DMS 273 (cell line): ENCODE measurements at regions not wholly inside any gene's neighbourhood (a gene's known extent, or its start where the extent isn't known, plus 50 kb on each side); places are given as distances from the start of the nearest gene placed in this dataset.
"Not testable (repeated sequence)": the region's sequence is repeated elsewhere in the genome, so short reads cannot be mapped to it uniquely, and the experiment has no call there.

Source experiments
- DNase-seq: peaks from one replicate; lab custom pipeline; 2025; ENCODE audit not compliant: unreplicated experiment; lab: John Stamatoyannopoulos, UW

- DNase-seq = no peak
Measured at GRCh38 chr22:26768952-26769351, 111.6 kb downstream of the MIAT start.

GRCh38 chr22:26769663-26770062 is 112.3 kb downstream of the MIAT start:
- DNase-seq = no peak

- DNase-seq = no peak
Measured at GRCh38 chr22:26770624-26771023, 113.2 kb downstream of the MIAT start.

GRCh38 chr22:26773054-26773453 is 115.7 kb downstream of the MIAT start:
- not testable (repeated sequence) for DNase-seq

GRCh38 chr22:26775394-26775793 is 118.0 kb downstream of the MIAT start:
- no peak for DNase-seq

GRCh38 chr22:26777156-26777801 is 119.9 kb downstream of the MIAT start:
- no peak for DNase-seq

- DNase-seq = no peak
Measured at GRCh38 chr22:26778372-26778771, 121.0 kb downstream of the MIAT start.

- DNase-seq = no peak
Measured at GRCh38 chr22:26779108-26779507, 121.7 kb downstream of the MIAT start.

GRCh38 chr22:26779929-26780328 is 122.5 kb downstream of the MIAT start:
- no peak for DNase-seq

GRCh38 chr22:26780521-26780920 is 123.1 kb downstream of the MIAT start:
- DNase-seq = no peak

GRCh38 chr22:26781062-26781461 is 123.7 kb downstream of the MIAT start:
- no peak for DNase-seq

- DNase-seq = no peak
Measured at GRCh38 chr22:26781596-26781995, 124.2 kb downstream of the MIAT start.

GRCh38 chr22:26783885-26784284 is 126.5 kb downstream of the MIAT start:
- DNase-seq = no peak

- DNase-seq = no peak
Measured at GRCh38 chr22:26784772-26785171, 127.4 kb downstream of the MIAT start.

GRCh38 chr22:26785932-26786331 is 128.5 kb downstream of the MIAT start:
- no peak for DNase-seq

GRCh38 chr22:26786398-26786797 is 129.0 kb downstream of the MIAT start:
- DNase-seq = no peak

- no peak for DNase-seq
Measured at GRCh38 chr22:26789951-26790350, 132.6 kb downstream of the MIAT start.

GRCh38 chr22:26792522-26792921 is 135.1 kb downstream of the MIAT start:
- no peak for DNase-seq

- DNase-seq = no peak
Measured at GRCh38 chr22:26796785-26797184, 139.4 kb downstream of the MIAT start.

- DNase-seq = peak; percentile 1
Measured at GRCh38 chr22:26797910-26798309, 140.5 kb downstream of the MIAT start.

GRCh38 chr22:26798462-26799065 is 141.2 kb downstream of the MIAT start:
- DNase-seq = no peak

- DNase-seq = no peak
Measured at GRCh38 chr22:26800858-26801257, 143.5 kb downstream of the MIAT start.

- DNase-seq = no peak
Measured at GRCh38 chr22:26801449-26801848, 144.1 kb downstream of the MIAT start.
